Endothelial cell (in vitro differentiated cells): ENCODE measurements at regions not wholly inside any gene's neighbourhood (a gene's known extent, or its start where the extent isn't known, plus 50 kb on each side); places are given as distances from the start of the nearest gene placed in this dataset.

ENCODE experiments used
- DNase-seq: peaks from one replicate; pipeline ENCODE4 v3.0.0; 2021; ENCODE audit warnings: low spot score
- H3K27ac Mint-ChIP-seq: one replicate; pipeline ENCODE4 v1.8.0; 2021; ENCODE audit warnings: mixed read lengths, inconsistent platforms; ENCODE audit not compliant: unreplicated experiment
- H3K27me3 Mint-ChIP-seq: one replicate; pipeline ENCODE4 v1.8.0; 2021; ENCODE audit warnings: mild to moderate bottlenecking, moderate library complexity, mixed read lengths, inconsistent platforms; ENCODE audit not compliant: unreplicated experiment
- H3K36me3 Mint-ChIP-seq: one replicate; pipeline ENCODE4 v1.8.0; 2021; ENCODE audit warnings: mild to moderate bottlenecking, low read depth, mixed read lengths, inconsistent platforms; ENCODE audit not compliant: unreplicated experiment
- H3K4me1 Mint-ChIP-seq: one replicate; pipeline ENCODE4 v1.8.0; 2021; ENCODE audit warnings: mild to moderate bottlenecking, mixed read lengths, inconsistent platforms; ENCODE audit not compliant: unreplicated experiment
- H3K4me3 Mint-ChIP-seq: one replicate; pipeline ENCODE4 v1.8.0; 2021; ENCODE audit warnings: mild to moderate bottlenecking, mixed read lengths, inconsistent platforms; ENCODE audit not compliant: unreplicated experiment
- H3K9me3 Mint-ChIP-seq: one replicate; pipeline ENCODE4 v1.8.0; 2021; ENCODE audit warnings: mixed read lengths, inconsistent platforms; ENCODE audit not compliant: unreplicated experiment
- CTCF ChIP-seq: fragments of 200-600 bp; sonication (generic); IDR thresholded peaks from one replicate; pipeline ENCODE4 v1.5.0; 2021; ENCODE audit warnings: antibody characterized with exemption; ENCODE audit not compliant: unreplicated experiment

- DNase-seq: peak; percentile 18
- no peak for TF ChIP-seq CTCF
- H3K36me3 Mint-ChIP-seq: no peaks in the 10 kb centered on the region
- no peaks in the 10 kb centered on the region for H3K9me3 Mint-ChIP-seq
- peaks cover 16% of the 10 kb centered on the region for H3K4me1 Mint-ChIP-seq
- H3K4me3 Mint-ChIP-seq: no peak overlapping the region
- peak overlapping the region; percentile 72 for H3K27ac Mint-ChIP-seq
- peaks cover 3% of the 10 kb centered on the region for H3K27me3 Mint-ChIP-seq
Measured at GRCh38 chr1:182143825-182144645, 82.5 kb upstream of the ZNF648 start.

- no peak overlapping the region for H3K27ac Mint-ChIP-seq
Measured at GRCh38 chr1:182143154-182143657, 81.7 kb upstream of the ZNF648 start.

GRCh38 chr1:182142621-182143020 is 81.1 kb upstream of the ZNF648 start:
- H3K27ac Mint-ChIP-seq: no peak overlapping the region
- H3K4me3 Mint-ChIP-seq: no peak overlapping the region
- H3K27me3 Mint-ChIP-seq: peaks cover 3% of the 10 kb centered on the region
- no peak for TF ChIP-seq CTCF
- peaks cover 16% of the 10 kb centered on the region for H3K4me1 Mint-ChIP-seq
- H3K36me3 Mint-ChIP-seq: no peaks in the 10 kb centered on the region
- no peaks in the 10 kb centered on the region for H3K9me3 Mint-ChIP-seq
- DNase-seq: no peak

More at GRCh38 chr1:182143154-182143657, 81.7 kb upstream of the ZNF648 start:
- peak; percentile 95 for TF ChIP-seq CTCF
- Mint-ChIP-seq H3K36me3 (no peaks in the 10 kb centered on the region), H3K4me1 (peaks cover 16% of the 10 kb centered on the region), H3K27me3 (peaks cover 3% of the 10 kb centered on the region), H3K4me3 (peak overlapping the region; percentile 0), H3K9me3 (no peaks in the 10 kb centered on the region)
- DNase-seq: peak; percentile 96

GRCh38 chr1:182141040-182141439 is 79.5 kb upstream of the ZNF648 start:
- Mint-ChIP-seq H3K4me3 (no peak overlapping the region), H3K9me3 (no peaks in the 10 kb centered on the region), H3K4me1 (peaks cover 16% of the 10 kb centered on the region), H3K27ac (no peak overlapping the region), H3K36me3 (no peaks in the 10 kb centered on the region), H3K27me3 (peaks cover 3% of the 10 kb centered on the region)
- TF ChIP-seq CTCF: no peak
- no peak for DNase-seq

GRCh38 chr1:182139496-182139895 is 78.0 kb upstream of the ZNF648 start:
- DNase-seq: no peak
- Mint-ChIP-seq H3K36me3 (no peaks in the 10 kb centered on the region), H3K4me1 (peaks cover 14% of the 10 kb centered on the region), H3K27ac (no peak overlapping the region), H3K4me3 (no peak overlapping the region), H3K9me3 (no peaks in the 10 kb centered on the region), H3K27me3 (peaks cover 1% of the 10 kb centered on the region)
- TF ChIP-seq CTCF: no peak
